ENCODE measurements at regions not wholly inside any gene's neighbourhood (a gene's known extent, or its start where the extent isn't known, plus 50 kb on each side); places are given as distances from the start of the nearest gene placed in this dataset.

DNA sequence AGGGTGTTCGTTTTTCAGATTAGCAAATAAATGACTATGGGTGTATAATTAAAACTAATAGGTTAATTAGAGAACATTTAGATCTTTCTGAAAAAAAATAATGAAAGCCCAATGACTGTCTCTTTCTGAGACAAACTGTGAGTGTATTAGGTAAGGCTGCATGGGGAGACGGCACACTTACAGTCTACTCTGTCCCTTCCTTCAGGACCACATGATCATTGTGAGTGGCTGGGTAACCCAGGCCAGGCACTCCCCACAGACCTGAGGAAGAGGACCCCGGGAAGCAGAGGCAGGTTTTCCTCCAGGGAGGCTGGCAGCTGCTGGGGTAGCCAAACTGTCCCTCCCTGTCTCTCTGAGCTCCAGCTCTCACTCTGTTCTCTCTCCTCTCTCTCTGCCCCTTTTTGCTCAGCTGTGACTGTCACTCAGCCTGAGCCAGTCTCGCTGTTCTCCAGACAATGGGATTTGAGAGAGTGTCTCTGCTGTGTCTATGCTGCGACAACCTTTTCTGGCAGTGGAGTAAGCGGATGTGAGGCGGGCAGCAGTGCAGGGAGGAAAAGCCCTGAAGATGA, 83.1 kb upstream of the NCAM1 start:
- DNase-seq = peak; percentile 11
- H3K27ac Mint-ChIP-seq = peak overlapping the region; percentile 79
- H3K27me3 Mint-ChIP-seq (ENCODE audit: low read depth, poor library complexity) = peaks cover 20% of the 10 kb centered on the region

GRCh38 chr11:112880495-112880894, 80.7 kb upstream of the NCAM1 start:
- TF ChIP-seq CTCF (IDR thresholded peaks at IDR 0.05) = no peak
- Mint-ChIP-seq H3K4me1 (peaks cover 29% of the 10 kb centered on the region), H3K27ac (no peak overlapping the region), H3K4me3 (no peak overlapping the region), H3K9me3 (no peaks in the 10 kb centered on the region), H3K27me3 (ENCODE audit: low read depth, poor library complexity) (peaks cover 17% of the 10 kb centered on the region), H3K36me3 (ENCODE audit: low read depth) (no peaks in the 10 kb centered on the region)
- no peak for DNase-seq

More for the DNA sequence above, 83.1 kb upstream of the NCAM1 start:
- Mint-ChIP-seq H3K4me3 (no peak overlapping the region), H3K36me3 (ENCODE audit: low read depth) (no peaks in the 10 kb centered on the region), H3K9me3 (no peaks in the 10 kb centered on the region), H3K4me1 (peaks cover 36% of the 10 kb centered on the region)
- TF ChIP-seq CTCF (IDR thresholded peaks at IDR 0.05) = no peak

DNA sequence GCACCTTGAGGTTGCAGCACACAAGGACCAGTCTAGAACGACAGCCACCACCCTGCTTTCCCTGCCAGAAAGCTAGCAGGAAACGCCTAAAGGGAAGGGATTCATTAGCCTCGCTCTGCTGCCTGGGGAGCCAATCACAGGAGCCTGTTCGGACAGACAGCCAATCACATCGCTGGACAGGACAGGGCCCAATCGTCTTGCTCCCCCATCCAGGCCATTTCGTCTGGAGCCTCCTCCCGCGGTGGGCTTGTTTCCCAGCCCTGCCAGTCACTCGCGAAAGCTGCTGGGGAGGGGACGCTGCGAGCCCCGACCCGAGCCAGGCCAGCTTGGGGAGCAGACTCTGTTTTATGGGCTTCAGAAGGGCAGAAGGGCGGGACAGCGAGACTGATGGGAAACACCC, 79.8 kb upstream of the NCAM1 start:
- H3K4me3 Mint-ChIP-seq = peak overlapping the region; percentile 79

GRCh38 chr11:112882494-112883381, 78.5 kb upstream of the NCAM1 start:
- Mint-ChIP-seq H3K27me3 (ENCODE audit: low read depth, poor library complexity) (peaks cover 13% of the 10 kb centered on the region), H3K36me3 (ENCODE audit: low read depth) (no peaks in the 10 kb centered on the region), H3K9me3 (no peaks in the 10 kb centered on the region), H3K27ac (no peak overlapping the region), H3K4me1 (peaks cover 25% of the 10 kb centered on the region), H3K4me3 (peak overlapping the region; percentile 51)
- no peak for DNase-seq
- TF ChIP-seq CTCF (IDR thresholded peaks at IDR 0.05) = no peak

More for the DNA sequence above, 79.8 kb upstream of the NCAM1 start:
- Mint-ChIP-seq H3K4me1 (peaks cover 29% of the 10 kb centered on the region), H3K27me3 (ENCODE audit: low read depth, poor library complexity) (peaks cover 17% of the 10 kb centered on the region), H3K9me3 (no peaks in the 10 kb centered on the region), H3K27ac (no peak overlapping the region), H3K36me3 (ENCODE audit: low read depth) (no peaks in the 10 kb centered on the region)
- peak; percentile 80 for DNase-seq
- no peak for TF ChIP-seq CTCF (IDR thresholded peaks at IDR 0.05)

GRCh38 chr11:112884012-112884767, 77.0 kb upstream of the NCAM1 start:
- Mint-ChIP-seq H3K36me3 (ENCODE audit: low read depth) (no peaks in the 10 kb centered on the region), H3K27me3 (ENCODE audit: low read depth, poor library complexity) (peaks cover 10% of the 10 kb centered on the region), H3K27ac (no peak overlapping the region), H3K4me3 (no peak overlapping the region), H3K4me1 (peaks cover 15% of the 10 kb centered on the region), H3K9me3 (no peaks in the 10 kb centered on the region)
- DNase-seq = no peak
- TF ChIP-seq CTCF (IDR thresholded peaks at IDR 0.05) = no peak

Measured in nephron progenitor cell (in vitro differentiated cells).